ENCODE measurements at regions not wholly inside any gene's neighbourhood (a gene's known extent, or its start where the extent isn't known, plus 50 kb on each side); places are given as distances from the start of the nearest gene placed in this dataset.

GRCh38 chr18:56545464-56545863, 92.9 kb downstream of the TXNL1 start:
- Histone ChIP-seq H3K27me3 (ENCODE audit: control insufficient read depth, insufficient read depth) (no peaks in the 10 kb centered on the region), H3K4me1 (ENCODE audit: control insufficient read depth, insufficient read depth, low read length) (peaks cover 2% of the 10 kb centered on the region), H3K4me3 (ENCODE audit: low read length) (no peak overlapping the region), H3K27ac (ENCODE audit: low read length) (no peak overlapping the region), H3K9me3 (ENCODE audit: control insufficient read depth, low read length) (no peaks in the 10 kb centered on the region)
- 88% methylated on average over 1 of the region's 1 CpG for WGBS
- intact Hi-C loops (cut with DNase I) = no loop called here
- DNase-seq = no peak
- ATAC-seq = no peak

GRCh38 chr18:56542476-56542875, 95.9 kb downstream of the TXNL1 start:
- no peak for ATAC-seq
- WGBS = 73% methylated on average over 2 of the region's 2 CpGs
- no peaks in the 10 kb centered on the region for H3K27me3 ChIP-seq (ENCODE audit: control insufficient read depth, insufficient read depth)
- no peak for DNase-seq
- intact Hi-C loops (cut with DNase I) = no loop called here
- no peak overlapping the region for H3K4me3 ChIP-seq (ENCODE audit: low read length)
- peaks cover 2% of the 10 kb centered on the region for H3K4me1 ChIP-seq (ENCODE audit: control insufficient read depth, insufficient read depth, low read length)
- no peak overlapping the region for H3K27ac ChIP-seq (ENCODE audit: low read length)
- H3K9me3 ChIP-seq (ENCODE audit: control insufficient read depth, low read length) = no peaks in the 10 kb centered on the region

GRCh38 chr18:56541793-56542192, 96.6 kb downstream of the TXNL1 start:
- no peaks in the 10 kb centered on the region for H3K9me3 ChIP-seq (ENCODE audit: control insufficient read depth, low read length)
- DNase-seq = no peak
- no peaks in the 10 kb centered on the region for H3K27me3 ChIP-seq (ENCODE audit: control insufficient read depth, insufficient read depth)
- no peak for ATAC-seq
- intact Hi-C loops (cut with DNase I) = no loop called here
- peaks cover 2% of the 10 kb centered on the region for H3K4me1 ChIP-seq (ENCODE audit: control insufficient read depth, insufficient read depth, low read length)
- WGBS = 50% methylated on average over 2 of the region's 2 CpGs
- peak overlapping the region; percentile 21 for H3K27ac ChIP-seq (ENCODE audit: low read length)
- H3K4me3 ChIP-seq (ENCODE audit: low read length) = no peak overlapping the region

GRCh38 chr18:56541340-56541739, 97.1 kb downstream of the TXNL1 start:
- no peak overlapping the region for H3K4me3 ChIP-seq (ENCODE audit: low read length)
- H3K27ac ChIP-seq (ENCODE audit: low read length) = no peak overlapping the region
- H3K27me3 ChIP-seq (ENCODE audit: control insufficient read depth, insufficient read depth) = no peaks in the 10 kb centered on the region
- DNase-seq (no peak), ATAC-seq (no peak)
- peaks cover 2% of the 10 kb centered on the region for H3K4me1 ChIP-seq (ENCODE audit: control insufficient read depth, insufficient read depth, low read length)
- H3K9me3 ChIP-seq (ENCODE audit: control insufficient read depth, low read length) = no peaks in the 10 kb centered on the region
- intact Hi-C loops (cut with DNase I) = no loop called here
- WGBS = 75% methylated on average over 2 of the region's 2 CpGs

GRCh38 chr18:56538746-56539145, 99.6 kb downstream of the TXNL1 start:
- Histone ChIP-seq H3K27me3 (ENCODE audit: control insufficient read depth, insufficient read depth) (no peaks in the 10 kb centered on the region), H3K4me1 (ENCODE audit: control insufficient read depth, insufficient read depth, low read length) (peaks cover 2% of the 10 kb centered on the region), H3K27ac (ENCODE audit: low read length) (no peak overlapping the region), H3K9me3 (ENCODE audit: control insufficient read depth, low read length) (no peaks in the 10 kb centered on the region), H3K4me3 (ENCODE audit: low read length) (no peak overlapping the region)
- intact Hi-C loops (cut with DNase I) = no loop called here
- WGBS = 91% methylated on average over 2 of the region's 2 CpGs
- ATAC-seq (no peak), DNase-seq (no peak)

GRCh38 chr18:56532176-56532840, 106.1 kb downstream of the TXNL1 start:
- H3K27me3 ChIP-seq (ENCODE audit: control insufficient read depth, insufficient read depth) = no peaks in the 10 kb centered on the region
- no peak overlapping the region for H3K4me3 ChIP-seq (ENCODE audit: low read length)
- intact Hi-C loops (cut with DNase I) = no loop called here
- H3K27ac ChIP-seq (ENCODE audit: low read length) = no peak overlapping the region
- WGBS = 33% methylated on average over 3 of the region's 3 CpGs
- ATAC-seq (no peak), DNase-seq (no peak)
- H3K4me1 ChIP-seq (ENCODE audit: control insufficient read depth, insufficient read depth, low read length) = no peaks in the 10 kb centered on the region
- no peaks in the 10 kb centered on the region for H3K9me3 ChIP-seq (ENCODE audit: control insufficient read depth, low read length)

- intact Hi-C loops (cut with DNase I) = no loop called here
- DNase-seq = no peak
- no peak for ATAC-seq
- no peaks in the 10 kb centered on the region for H3K4me1 ChIP-seq (ENCODE audit: control insufficient read depth, insufficient read depth, low read length)
- H3K27ac ChIP-seq (ENCODE audit: low read length) = no peak overlapping the region
- 63% methylated on average over 3 of the region's 3 CpGs for WGBS
- no peaks in the 10 kb centered on the region for H3K9me3 ChIP-seq (ENCODE audit: control insufficient read depth, low read length)
- no peaks in the 10 kb centered on the region for H3K27me3 ChIP-seq (ENCODE audit: control insufficient read depth, insufficient read depth)
- no peak overlapping the region for H3K4me3 ChIP-seq (ENCODE audit: low read length)
Observed at GRCh38 chr18:56522816-56523215, 115.6 kb downstream of the TXNL1 start.

GRCh38 chr18:56521263-56521662, 117.1 kb downstream of the TXNL1 start:
- Histone ChIP-seq H3K4me1 (ENCODE audit: control insufficient read depth, insufficient read depth, low read length) (no peaks in the 10 kb centered on the region), H3K27ac (ENCODE audit: low read length) (no peak overlapping the region), H3K9me3 (ENCODE audit: control insufficient read depth, low read length) (no peaks in the 10 kb centered on the region), H3K27me3 (ENCODE audit: control insufficient read depth, insufficient read depth) (no peaks in the 10 kb centered on the region), H3K4me3 (ENCODE audit: low read length) (no peak overlapping the region)
- 79% methylated on average over 3 of the region's 3 CpGs for WGBS
- intact Hi-C loops (cut with DNase I) = no loop called here
- DNase-seq (no peak), ATAC-seq (no peak)

- Histone ChIP-seq H3K4me3 (ENCODE audit: low read length) (no peak overlapping the region), H3K27ac (ENCODE audit: low read length) (no peak overlapping the region), H3K4me1 (ENCODE audit: control insufficient read depth, insufficient read depth, low read length) (no peaks in the 10 kb centered on the region), H3K9me3 (ENCODE audit: control insufficient read depth, low read length) (no peaks in the 10 kb centered on the region), H3K27me3 (ENCODE audit: control insufficient read depth, insufficient read depth) (no peaks in the 10 kb centered on the region)
- no peak for DNase-seq
- intact Hi-C loops (cut with DNase I) = no loop called here
- ATAC-seq = no peak
- WGBS = 96% methylated on average over 9 of the region's 9 CpGs
Observed at GRCh38 chr18:56517761-56518160, 120.6 kb downstream of the TXNL1 start.

- Histone ChIP-seq H3K27me3 (ENCODE audit: control insufficient read depth, insufficient read depth) (no peaks in the 10 kb centered on the region), H3K4me1 (ENCODE audit: control insufficient read depth, insufficient read depth, low read length) (no peaks in the 10 kb centered on the region), H3K27ac (ENCODE audit: low read length) (no peak overlapping the region), H3K9me3 (ENCODE audit: control insufficient read depth, low read length) (no peaks in the 10 kb centered on the region), H3K4me3 (ENCODE audit: low read length) (no peak overlapping the region)
- ATAC-seq (no peak), DNase-seq (no peak)
- WGBS = 88% methylated on average over 4 of the region's 4 CpGs
- intact Hi-C loops (cut with DNase I) = no loop called here
Observed at GRCh38 chr18:56517196-56517595, 121.2 kb downstream of the TXNL1 start.

- Histone ChIP-seq H3K27ac (ENCODE audit: low read length) (no peak overlapping the region), H3K9me3 (ENCODE audit: control insufficient read depth, low read length) (no peaks in the 10 kb centered on the region), H3K27me3 (ENCODE audit: control insufficient read depth, insufficient read depth) (no peaks in the 10 kb centered on the region), H3K4me1 (ENCODE audit: control insufficient read depth, insufficient read depth, low read length) (no peaks in the 10 kb centered on the region), H3K4me3 (ENCODE audit: low read length) (no peak overlapping the region)
- no peak for DNase-seq
- intact Hi-C loops (cut with DNase I) = no loop called here
- ATAC-seq = no peak
- 73% methylated on average over 4 of the region's 4 CpGs for WGBS
Observed at GRCh38 chr18:56516789-56517188, 121.6 kb downstream of the TXNL1 start.

- intact Hi-C loops (cut with DNase I) = no loop called here
- Histone ChIP-seq H3K27ac (ENCODE audit: low read length) (no peak overlapping the region), H3K4me3 (ENCODE audit: low read length) (no peak overlapping the region), H3K9me3 (ENCODE audit: control insufficient read depth, low read length) (no peaks in the 10 kb centered on the region), H3K27me3 (ENCODE audit: control insufficient read depth, insufficient read depth) (no peaks in the 10 kb centered on the region), H3K4me1 (ENCODE audit: control insufficient read depth, insufficient read depth, low read length) (no peaks in the 10 kb centered on the region)
- 83% methylated on average over 3 of the region's 3 CpGs for WGBS
- DNase-seq (no peak), ATAC-seq (no peak)
Observed at GRCh38 chr18:56515522-56515921, 122.9 kb downstream of the TXNL1 start.
